ENCODE measurements at regions not wholly inside any gene's neighbourhood (a gene's known extent, or its start where the extent isn't known, plus 50 kb on each side); places are given as distances from the start of the nearest gene placed in this dataset.

DNA sequence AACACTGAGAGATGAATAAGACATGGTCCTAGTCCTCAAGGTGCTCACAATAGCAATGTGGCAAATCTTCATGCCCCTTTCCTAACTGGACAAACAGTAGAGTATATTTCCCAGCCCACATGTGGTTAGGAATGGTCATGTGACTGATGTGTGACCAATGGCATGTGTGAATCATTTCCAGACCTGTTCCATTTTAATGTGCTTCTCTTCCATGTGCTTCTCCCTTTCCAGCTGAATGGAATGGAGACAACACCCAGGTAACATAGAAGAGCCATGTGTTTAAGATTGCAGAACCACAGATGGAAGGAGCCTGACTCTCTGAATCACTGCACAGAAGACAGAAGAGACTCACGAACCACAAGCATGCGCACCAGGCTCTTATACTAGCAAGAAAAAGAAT is 409.9 kb upstream of the NFIA start:
- Histone ChIP-seq H4K20me1 (ENCODE audit: insufficient read depth) (no peaks in the 10 kb centered on the region), H3K27me3 (ENCODE audit: insufficient read depth, low read depth, low read length) (no peaks in the 10 kb centered on the region), H3K36me3 (ENCODE audit: insufficient read depth, low read length) (no peaks in the 10 kb centered on the region), H3F3A (ENCODE audit: insufficient read depth, low read length, poor library complexity, severe bottlenecking) (no peaks in the 10 kb centered on the region), H3K9ac (ENCODE audit: low read length) (no peak overlapping the region), H3K4me3 (ENCODE audit: low read length) (no peak overlapping the region), H3K9me2 (ENCODE audit: insufficient read depth, low read length) (no peaks in the 10 kb centered on the region), H3K79me2 (replicated peaks; ENCODE audit: insufficient read depth, low read length) (no peaks in the 10 kb centered on the region), H2AFZ (ENCODE audit: low read depth, low read length) (no peak overlapping the region), H3K9me3 (ENCODE audit: low read length) (no peaks in the 10 kb centered on the region), H3K27ac (ENCODE audit: low read length) (no peak overlapping the region), H3K4me2 (ENCODE audit: low read length) (no peak overlapping the region)
- TF ChIP-seq SMC3 (conservative IDR thresholded peaks at IDR 0.05; ENCODE audit: poor library complexity) (no peak), EP300 (conservative IDR thresholded peaks at IDR 0.05; ENCODE audit: poor library complexity, severe bottlenecking) (no peak), EZH2 (IDR thresholded peaks at IDR 0.05; ENCODE audit: borderline replicate concordance, insufficient read depth, low read length, poor library complexity, severe bottlenecking) (no peak), MXI1 (conservative IDR thresholded peaks at IDR 0.05; ENCODE audit: poor library complexity, severe bottlenecking) (no peak), POLR2AphosphoS5 (IDR thresholded peaks at IDR 0.05) (no peak), TAF1 (IDR thresholded peaks at IDR 0.05; ENCODE audit: low read depth) (no peak), RAD21 (conservative IDR thresholded peaks at IDR 0.05) (no peak)
- TF ChIP-seq, protein P1, sequence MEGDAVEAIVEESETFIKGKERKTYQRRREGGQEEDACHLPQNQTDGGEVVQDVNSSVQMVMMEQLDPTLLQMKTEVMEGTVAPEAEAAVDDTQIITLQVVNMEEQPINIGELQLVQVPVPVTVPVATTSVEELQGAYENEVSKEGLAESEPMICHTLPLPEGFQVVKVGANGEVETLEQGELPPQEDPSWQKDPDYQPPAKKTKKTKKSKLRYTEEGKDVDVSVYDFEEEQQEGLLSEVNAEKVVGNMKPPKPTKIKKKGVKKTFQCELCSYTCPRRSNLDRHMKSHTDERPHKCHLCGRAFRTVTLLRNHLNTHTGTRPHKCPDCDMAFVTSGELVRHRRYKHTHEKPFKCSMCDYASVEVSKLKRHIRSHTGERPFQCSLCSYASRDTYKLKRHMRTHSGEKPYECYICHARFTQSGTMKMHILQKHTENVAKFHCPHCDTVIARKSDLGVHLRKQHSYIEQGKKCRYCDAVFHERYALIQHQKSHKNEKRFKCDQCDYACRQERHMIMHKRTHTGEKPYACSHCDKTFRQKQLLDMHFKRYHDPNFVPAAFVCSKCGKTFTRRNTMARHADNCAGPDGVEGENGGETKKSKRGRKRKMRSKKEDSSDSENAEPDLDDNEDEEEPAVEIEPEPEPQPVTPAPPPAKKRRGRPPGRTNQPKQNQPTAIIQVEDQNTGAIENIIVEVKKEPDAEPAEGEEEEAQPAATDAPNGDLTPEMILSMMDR (IDR thresholded peaks at IDR 0.05; ENCODE audit: poor library complexity, severe bottlenecking), result no peak
- TF ChIP-seq, protein P2, sequence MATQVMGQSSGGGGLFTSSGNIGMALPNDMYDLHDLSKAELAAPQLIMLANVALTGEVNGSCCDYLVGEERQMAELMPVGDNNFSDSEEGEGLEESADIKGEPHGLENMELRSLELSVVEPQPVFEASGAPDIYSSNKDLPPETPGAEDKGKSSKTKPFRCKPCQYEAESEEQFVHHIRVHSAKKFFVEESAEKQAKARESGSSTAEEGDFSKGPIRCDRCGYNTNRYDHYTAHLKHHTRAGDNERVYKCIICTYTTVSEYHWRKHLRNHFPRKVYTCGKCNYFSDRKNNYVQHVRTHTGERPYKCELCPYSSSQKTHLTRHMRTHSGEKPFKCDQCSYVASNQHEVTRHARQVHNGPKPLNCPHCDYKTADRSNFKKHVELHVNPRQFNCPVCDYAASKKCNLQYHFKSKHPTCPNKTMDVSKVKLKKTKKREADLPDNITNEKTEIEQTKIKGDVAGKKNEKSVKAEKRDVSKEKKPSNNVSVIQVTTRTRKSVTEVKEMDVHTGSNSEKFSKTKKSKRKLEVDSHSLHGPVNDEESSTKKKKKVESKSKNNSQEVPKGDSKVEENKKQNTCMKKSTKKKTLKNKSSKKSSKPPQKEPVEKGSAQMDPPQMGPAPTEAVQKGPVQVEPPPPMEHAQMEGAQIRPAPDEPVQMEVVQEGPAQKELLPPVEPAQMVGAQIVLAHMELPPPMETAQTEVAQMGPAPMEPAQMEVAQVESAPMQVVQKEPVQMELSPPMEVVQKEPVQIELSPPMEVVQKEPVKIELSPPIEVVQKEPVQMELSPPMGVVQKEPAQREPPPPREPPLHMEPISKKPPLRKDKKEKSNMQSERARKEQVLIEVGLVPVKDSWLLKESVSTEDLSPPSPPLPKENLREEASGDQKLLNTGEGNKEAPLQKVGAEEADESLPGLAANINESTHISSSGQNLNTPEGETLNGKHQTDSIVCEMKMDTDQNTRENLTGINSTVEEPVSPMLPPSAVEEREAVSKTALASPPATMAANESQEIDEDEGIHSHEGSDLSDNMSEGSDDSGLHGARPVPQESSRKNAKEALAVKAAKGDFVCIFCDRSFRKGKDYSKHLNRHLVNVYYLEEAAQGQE (IDR thresholded peaks at IDR 0.05; ENCODE audit: borderline replicate concordance), result no peak

DNA sequence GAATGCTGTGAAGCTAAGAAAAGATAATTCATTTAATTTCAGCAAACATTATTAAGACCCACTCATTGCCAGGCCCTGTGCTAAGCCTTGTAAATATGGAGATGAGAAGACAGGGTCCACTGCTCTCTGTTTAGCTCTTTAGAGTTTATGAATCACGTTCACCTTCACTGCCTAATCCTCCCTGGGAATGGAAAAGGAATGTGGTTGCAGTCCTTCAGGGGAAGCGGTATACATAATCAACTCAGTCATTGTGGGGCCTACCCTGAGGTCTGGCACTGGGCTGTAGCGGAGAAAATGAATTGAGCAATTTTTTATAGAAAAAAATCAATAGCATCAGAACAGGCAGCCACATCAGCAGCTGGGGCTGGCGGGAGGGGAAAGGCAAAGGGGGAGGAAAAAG is 412.1 kb upstream of the NFIA start:
- H3K36me3 ChIP-seq (ENCODE audit: insufficient read depth, low read length), result no peaks in the 10 kb centered on the region
- no peak overlapping the region for H3K4me3 ChIP-seq (ENCODE audit: low read length)
- H3K9me3 ChIP-seq (ENCODE audit: low read length), result no peaks in the 10 kb centered on the region
- H3K9ac ChIP-seq (ENCODE audit: low read length), result no peak overlapping the region
- no peak overlapping the region for H3K27ac ChIP-seq (ENCODE audit: low read length)
- no peaks in the 10 kb centered on the region for H3K27me3 ChIP-seq (ENCODE audit: insufficient read depth, low read depth, low read length)
- TF ChIP-seq POLR2AphosphoS5 (IDR thresholded peaks at IDR 0.05) (no peak), TAF1 (IDR thresholded peaks at IDR 0.05; ENCODE audit: low read depth) (no peak), EZH2 (IDR thresholded peaks at IDR 0.05; ENCODE audit: borderline replicate concordance, insufficient read depth, low read length, poor library complexity, severe bottlenecking) (no peak), MXI1 (conservative IDR thresholded peaks at IDR 0.05; ENCODE audit: poor library complexity, severe bottlenecking) (no peak), EP300 (conservative IDR thresholded peaks at IDR 0.05; ENCODE audit: poor library complexity, severe bottlenecking) (no peak), SMC3 (conservative IDR thresholded peaks at IDR 0.05; ENCODE audit: poor library complexity) (no peak), RAD21 (conservative IDR thresholded peaks at IDR 0.05) (no peak)
- TF ChIP-seq, protein P2 (IDR thresholded peaks at IDR 0.05; ENCODE audit: borderline replicate concordance), result no peak
- TF ChIP-seq, protein P1 (IDR thresholded peaks at IDR 0.05; ENCODE audit: poor library complexity, severe bottlenecking), result no peak
- no peak overlapping the region for H3K4me2 ChIP-seq (ENCODE audit: low read length)
- no peaks in the 10 kb centered on the region for H3K79me2 ChIP-seq (replicated peaks; ENCODE audit: insufficient read depth, low read length)
- H3K9me2 ChIP-seq (ENCODE audit: insufficient read depth, low read length), result no peaks in the 10 kb centered on the region
- H3F3A ChIP-seq (ENCODE audit: insufficient read depth, low read length, poor library complexity, severe bottlenecking), result no peaks in the 10 kb centered on the region
- H4K20me1 ChIP-seq (ENCODE audit: insufficient read depth), result no peaks in the 10 kb centered on the region
- no peak overlapping the region for H2AFZ ChIP-seq (ENCODE audit: low read depth, low read length)
